WTC11 (cell line): ENCODE measurements at regions not wholly inside any gene's neighbourhood (a gene's known extent, or its start where the extent isn't known, plus 50 kb on each side); places are given as distances from the start of the nearest gene placed in this dataset.

Experiments used
- ATAC-seq: fragments of 200-7000 bp; cut with Tn5 transposase; 2 replicates; pipeline ENCODE4 v1.10.0; 2021; ENCODE audit warnings: mild to moderate bottlenecking, moderate library complexity
- CTCF ChIA-PET: fragments of 300-600 bp; sonication (Branson Sonifier 250); formaldehyde crosslinking; loops from one replicate; lab custom pipeline; 2021; ENCODE audit warnings: antibody characterized with exemption; lab: Charles Lee
- POLR2A ChIA-PET: fragments of 350-600 bp; sonication (Branson Sonifier 250); formaldehyde crosslinking; loops from one replicate; lab custom pipeline; 2021; ENCODE audit warnings: antibody characterized with exemption; lab: Charles Lee
- DNase-seq: peaks from one replicate; pipeline ENCODE4 v3.0.0; 2021; ENCODE audit warnings: low spot score
- H3K27ac Mint-ChIP-seq: 2 replicates; pipeline ENCODE4 v1.8.0; 2021; ENCODE audit warnings: mixed read lengths
- H3K27me3 Mint-ChIP-seq: 2 replicates; pipeline ENCODE4 v1.8.0; 2021; ENCODE audit warnings: low read depth, mild to moderate bottlenecking, moderate library complexity, mixed read lengths
- H3K36me3 Mint-ChIP-seq: 2 replicates; pipeline ENCODE4 v1.8.0; 2021; ENCODE audit warnings: mixed read lengths
- H3K4me1 Mint-ChIP-seq: 2 replicates; pipeline ENCODE4 v1.8.0; 2022; ENCODE audit warnings: mixed read lengths
- H3K4me3 Mint-ChIP-seq: 2 replicates; pipeline ENCODE4 v1.8.0; 2021; ENCODE audit warnings: mild to moderate bottlenecking, moderate library complexity, mixed read lengths
- H3K9me3 Mint-ChIP-seq: 2 replicates; pipeline ENCODE4 v1.8.0; 2021; ENCODE audit warnings: mixed read lengths
- AFF4 ChIP-seq: sonication (generic); formaldehyde crosslinking; IDR thresholded peaks from 2 replicates; pipeline ENCODE4 v1.8.1; 2023; ENCODE audit warnings: mild to moderate bottlenecking, missing genetic modification reagents, borderline replicate concordance
- CBFB ChIP-seq: sonication (generic); formaldehyde crosslinking; IDR thresholded peaks from 2 replicates; pipeline ENCODE4 v1.8.1; 2022; ENCODE audit warnings: mild to moderate bottlenecking, low read depth, missing genetic modification reagents
- CREM ChIP-seq: sonication (generic); formaldehyde crosslinking; IDR thresholded peaks from 2 replicates; pipeline ENCODE4 v1.8.1; 2022; ENCODE audit warnings: mild to moderate bottlenecking, missing genetic modification reagents, moderate library complexity
- E2F1 ChIP-seq: sonication (generic); formaldehyde crosslinking; IDR thresholded peaks from 2 replicates; pipeline ENCODE4 v1.8.0; 2022; ENCODE audit warnings: mild to moderate bottlenecking, missing genetic modification reagents
- GABPB1 ChIP-seq: sonication (generic); formaldehyde crosslinking; IDR thresholded peaks from 2 replicates; pipeline ENCODE4 v1.8.1; 2023; ENCODE audit warnings: mild to moderate bottlenecking, missing genetic modification reagents
- IRF1 ChIP-seq: sonication (generic); formaldehyde crosslinking; IDR thresholded peaks from 2 replicates; pipeline ENCODE4 v1.8.0; 2023; ENCODE audit warnings: missing genetic modification reagents
- IRF2 ChIP-seq: sonication (generic); formaldehyde crosslinking; IDR thresholded peaks from 2 replicates; pipeline ENCODE4 v1.8.0; 2022; ENCODE audit warnings: low read depth, missing genetic modification reagents, borderline replicate concordance
- JAZF1 ChIP-seq: fragments of 250-450 bp; sonication (Bioruptor Pico); IDR thresholded peaks from 2 replicates; pipeline ENCODE4 v1.9.0; 2021; ENCODE audit warnings: moderate library complexity, mild to moderate bottlenecking, inconsistent platforms
- JUN ChIP-seq: sonication (generic); formaldehyde crosslinking; IDR thresholded peaks from 2 replicates; pipeline ENCODE4 v1.8.0; 2023; ENCODE audit warnings: mild to moderate bottlenecking, missing genetic modification reagents
- NR2C2 ChIP-seq: sonication (generic); formaldehyde crosslinking; IDR thresholded peaks from 2 replicates; pipeline ENCODE4 v1.8.0; 2022; ENCODE audit warnings: mild to moderate bottlenecking, missing genetic modification reagents
- PREB ChIP-seq: sonication (generic); formaldehyde crosslinking; IDR thresholded peaks from 2 replicates; pipeline ENCODE4 v1.8.1; 2022; ENCODE audit warnings: mild to moderate bottlenecking, missing genetic modification reagents, moderate library complexity, borderline replicate concordance
- PRRX2 ChIP-seq: fragments of 250-450 bp; sonication (Bioruptor Pico); IDR thresholded peaks from 2 replicates; pipeline ENCODE4 v1.8.0; 2021; ENCODE audit warnings: mild to moderate bottlenecking
- RORB ChIP-seq: fragments of 250-450 bp; sonication (Bioruptor Pico); IDR thresholded peaks from 2 replicates; pipeline ENCODE4 v1.9.0; 2021; ENCODE audit warnings: mild to moderate bottlenecking
- SMAD4 ChIP-seq: sonication (generic); formaldehyde crosslinking; IDR thresholded peaks from 2 replicates; pipeline ENCODE4 v1.8.0; 2022; ENCODE audit warnings: mild to moderate bottlenecking, missing genetic modification reagents
- TEAD1 ChIP-seq: sonication (generic); formaldehyde crosslinking; IDR thresholded peaks from 2 replicates; pipeline ENCODE4 v1.8.0; 2022; ENCODE audit warnings: mild to moderate bottlenecking, missing genetic modification reagents
- TP53 ChIP-seq: sonication (generic); formaldehyde crosslinking; IDR thresholded peaks from 2 replicates; pipeline ENCODE4 v1.8.1; 2023; ENCODE audit warnings: mild to moderate bottlenecking, missing genetic modification reagents
- ZBTB21 ChIP-seq: sonication (generic); formaldehyde crosslinking; IDR thresholded peaks from 2 replicates; pipeline ENCODE4 v1.8.1; 2023; ENCODE audit warnings: mild to moderate bottlenecking, missing genetic modification reagents, borderline replicate concordance
- ZBTB43 ChIP-seq: sonication (generic); formaldehyde crosslinking; IDR thresholded peaks from 2 replicates; pipeline ENCODE4 v1.8.1; 2023; ENCODE audit warnings: mild to moderate bottlenecking, missing genetic modification reagents
- ZNF138 ChIP-seq: sonication (generic); formaldehyde crosslinking; conservative IDR thresholded peaks from 2 replicates; pipeline ENCODE4 v1.8.1; 2022; ENCODE audit warnings: mild to moderate bottlenecking, moderate library complexity, missing genetic modification reagents
- ZNF416 ChIP-seq: fragments of 250-450 bp; sonication (Bioruptor Pico); IDR thresholded peaks from 2 replicates; pipeline ENCODE4 v1.9.0; 2021; ENCODE audit warnings: mild to moderate bottlenecking, inconsistent platforms
- ZNF425 ChIP-seq: fragments of 250-450 bp; sonication (Bioruptor Pico); conservative IDR thresholded peaks from 2 replicates; pipeline ENCODE4 v1.9.0; 2021; ENCODE audit warnings: mild to moderate bottlenecking
- ZNF512 ChIP-seq: sonication (generic); formaldehyde crosslinking; IDR thresholded peaks from 2 replicates; pipeline ENCODE4 v1.8.1; 2022; ENCODE audit warnings: missing genetic modification reagents, borderline replicate concordance
- TF ChIP-seq, protein P1 (sequence below): sonication (generic); formaldehyde crosslinking; IDR thresholded peaks from 2 replicates; pipeline ENCODE4 v1.8.1; 2022; ENCODE audit warnings: low read depth, mild to moderate bottlenecking, moderate library complexity, missing genetic modification reagents, borderline replicate concordance

GRCh38 chr7:136555933-136556332 is 312.5 kb upstream of the CHRM2 start:
- Mint-ChIP-seq H3K4me1 (peaks cover 6% of the 10 kb centered on the region), H3K36me3 (no peaks in the 10 kb centered on the region), H3K4me3 (no peak overlapping the region), H3K9me3 (no peaks in the 10 kb centered on the region), H3K27ac (no peak overlapping the region), H3K27me3 (no peaks in the 10 kb centered on the region; the same call in 1 of the 2 replicates)
- DNase-seq, result no peak
- ChIA-PET POLR2A (no interaction called here), CTCF (no interaction called here)
- TF ChIP-seq E2F1 (CRISPR knock-in tag) (no peak), ZNF416 (no peak), CREM (CRISPR knock-in tag) (no peak), TEAD1 (CRISPR knock-in tag) (no peak), PRRX2 (CRISPR knock-in tag) (no peak), ZNF512 (no peak), TP53 (no peak), JUN (CRISPR knock-in tag) (no peak), ZNF138 (CRISPR knock-in tag) (no peak), ZBTB43 (CRISPR knock-in tag) (no peak)
- no peak for ATAC-seq

GRCh38 chr7:136551618-136552017 is 316.8 kb upstream of the CHRM2 start:
- CTCF ChIA-PET, result no interaction called here
- no peaks in the 10 kb centered on the region for H3K27me3 Mint-ChIP-seq
- no peak for TF ChIP-seq SMAD4
- TF ChIP-seq ZBTB21 (CRISPR knock-in tag), result no peak
- no peak for TF ChIP-seq IRF1 (CRISPR knock-in tag)
- no peak for TF ChIP-seq ZNF416
- TF ChIP-seq PREB (CRISPR knock-in tag), result no peak
- no peak for TF ChIP-seq GABPB1 (CRISPR knock-in tag)
- TF ChIP-seq JAZF1, result no peak
- TF ChIP-seq ZNF425 (CRISPR knock-in tag), result no peak
- TF ChIP-seq AFF4 (CRISPR knock-in tag), result no peak
- TF ChIP-seq, protein P1, sequence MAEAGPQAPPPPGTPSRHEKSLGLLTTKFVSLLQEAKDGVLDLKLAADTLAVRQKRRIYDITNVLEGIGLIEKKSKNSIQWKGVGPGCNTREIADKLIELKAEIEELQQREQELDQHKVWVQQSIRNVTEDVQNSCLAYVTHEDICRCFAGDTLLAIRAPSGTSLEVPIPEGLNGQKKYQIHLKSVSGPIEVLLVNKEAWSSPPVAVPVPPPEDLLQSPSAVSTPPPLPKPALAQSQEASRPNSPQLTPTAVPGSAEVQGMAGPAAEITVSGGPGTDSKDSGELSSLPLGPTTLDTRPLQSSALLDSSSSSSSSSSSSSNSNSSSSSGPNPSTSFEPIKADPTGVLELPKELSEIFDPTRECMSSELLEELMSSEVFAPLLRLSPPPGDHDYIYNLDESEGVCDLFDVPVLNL (CRISPR knock-in tag), result no peak
- TF ChIP-seq NR2C2 (CRISPR knock-in tag), result no peak
- no peak for TF ChIP-seq CBFB (CRISPR knock-in tag)
- TF ChIP-seq RORB (CRISPR knock-in tag), result no peak
- TF ChIP-seq IRF2 (CRISPR knock-in tag), result no peak
- no peak for TF ChIP-seq PRRX2 (CRISPR knock-in tag)

More at GRCh38 chr7:136551618-136552017, 316.8 kb upstream of the CHRM2 start:
- DNase-seq, result no peak
- ATAC-seq, result no peak
- H3K4me1 Mint-ChIP-seq, result no peaks in the 10 kb centered on the region
- POLR2A ChIA-PET, result no interaction called here
- H3K4me3 Mint-ChIP-seq, result no peak overlapping the region
- H3K9me3 Mint-ChIP-seq, result no peaks in the 10 kb centered on the region
- H3K36me3 Mint-ChIP-seq, result no peaks in the 10 kb centered on the region
- no peak overlapping the region for H3K27ac Mint-ChIP-seq
